MM.1S (cell line): ENCODE measurements at regions not wholly inside any gene's neighbourhood (a gene's known extent, or its start where the extent isn't known, plus 50 kb on each side); places are given as distances from the start of the nearest gene placed in this dataset.

ENCODE experiments used
- DNase-seq: peaks from one replicate; pipeline ENCODE4 v3.0.0-alpha.2; 2015
- H2AFZ ChIP-seq: fragments of 300-600 bp; sonication (generic); 2 replicates; pipeline ENCODE4 v1.6.0; 2016; ENCODE audit warnings: antibody characterized with exemption, low read length
- H3F3A ChIP-seq: fragments of 300-600 bp; sonication (generic); 2 replicates; pipeline ENCODE4 v1.6.1; 2016; ENCODE audit warnings: mild to moderate bottlenecking, antibody characterized with exemption, low read length, moderate library complexity, mixed read lengths; ENCODE audit not compliant: insufficient read depth
- H3K27ac ChIP-seq: fragments of 300-600 bp; sonication (generic); 2 replicates; pipeline ENCODE4 v1.5.1; 2016; ENCODE audit warnings: mild to moderate bottlenecking, low read length
- H3K27me3 ChIP-seq: fragments of 300-600 bp; sonication (generic); replicated peaks from 2 replicates; pipeline ENCODE4 v1.6.0; 2016; ENCODE audit warnings: low read length; ENCODE audit not compliant: insufficient read depth
- H3K36me3 ChIP-seq: fragments of 300-600 bp; sonication (generic); replicated peaks from 2 replicates; pipeline ENCODE4 v1.6.1; 2016; ENCODE audit warnings: mild to moderate bottlenecking, low read length, mixed read lengths; ENCODE audit not compliant: insufficient read depth
- H3K4me1 ChIP-seq: fragments of 300-600 bp; sonication (generic); 2 replicates; pipeline ENCODE4 v1.6.1; 2016; ENCODE audit warnings: low read length, mixed read lengths
- H3K4me2 ChIP-seq: fragments of 300-600 bp; sonication (generic); 2 replicates; pipeline ENCODE4 v1.6.0; 2016; ENCODE audit warnings: low read depth, low read length
- H3K4me3 ChIP-seq: fragments of 300-600 bp; sonication (generic); 2 replicates; pipeline ENCODE4 v1.5.1; 2016; ENCODE audit warnings: low read length, mixed read lengths
- H3K79me2 ChIP-seq: fragments of 300-600 bp; sonication (generic); 2 replicates; pipeline ENCODE4 v1.6.1; 2016; ENCODE audit warnings: mixed run types, low read length, mixed read lengths
- H3K9ac ChIP-seq: fragments of 300-600 bp; sonication (generic); 2 replicates; pipeline ENCODE4 v1.6.1; 2016; ENCODE audit warnings: low read length, mixed read lengths
- H3K9me2 ChIP-seq: fragments of 300-600 bp; sonication (generic); replicated peaks from 2 replicates; pipeline ENCODE4 v1.6.1; 2016; ENCODE audit warnings: mild to moderate bottlenecking, low read length, mixed read lengths; ENCODE audit not compliant: insufficient read depth
- H3K9me3 ChIP-seq: fragments of 300-600 bp; sonication (generic); replicated peaks from 2 replicates; pipeline ENCODE4 v1.6.1; 2016; ENCODE audit warnings: mild to moderate bottlenecking, low read length, mixed read lengths; ENCODE audit not compliant: insufficient read depth
- H4K20me1 ChIP-seq: fragments of 300-600 bp; sonication (generic); 2 replicates; pipeline ENCODE4 v1.6.1; 2016; ENCODE audit warnings: mild to moderate bottlenecking, low read length, moderate library complexity, mixed read lengths; ENCODE audit not compliant: insufficient read depth
- CTCF ChIP-seq: fragments of 300-600 bp; sonication (generic); IDR thresholded peaks from 2 replicates; pipeline ENCODE4 v1.5.1; 2016; ENCODE audit warnings: antibody characterized with exemption, low read length, mixed read lengths
- EZH2 ChIP-seq: fragments of 300-600 bp; sonication (generic); optimal IDR thresholded peaks from 2 replicates; pipeline ENCODE3; 2017; ENCODE audit warnings: low read depth, mild to moderate bottlenecking, antibody characterized with exemption, low read length, mixed read lengths
- EZH2phosphoT487 ChIP-seq: fragments of 300-600 bp; sonication (generic); IDR thresholded peaks from 2 replicates; pipeline ENCODE4 v1.6.1; 2018; ENCODE audit warnings: antibody characterized with exemption, low read length

- no peaks in the 10 kb centered on the region for H3K9me2 ChIP-seq
- peaks cover 20% of the 10 kb centered on the region for H3K4me1 ChIP-seq
- DNase-seq = no peak
- H3K4me2 ChIP-seq = no peak overlapping the region
- no peak overlapping the region for H2AFZ ChIP-seq
- TF ChIP-seq EZH2phosphoT487 (no peak), EZH2 (no peak), CTCF (no peak)
- H3K9me3 ChIP-seq = no peaks in the 10 kb centered on the region
- no peak overlapping the region for H3K4me3 ChIP-seq
- H3K27me3 ChIP-seq = no peaks in the 10 kb centered on the region
- peaks cover 15% of the 10 kb centered on the region for H3F3A ChIP-seq
- no peaks in the 10 kb centered on the region for H4K20me1 ChIP-seq
- no peak overlapping the region for H3K27ac ChIP-seq
- no peaks in the 10 kb centered on the region for H3K79me2 ChIP-seq
- H3K36me3 ChIP-seq = no peaks in the 10 kb centered on the region
- no peak overlapping the region for H3K9ac ChIP-seq
Measured at GRCh38 chr5:115433918-115434317, 110.7 kb downstream of the FEM1C start.

GRCh38 chr5:115432691-115433090, 111.9 kb downstream of the FEM1C start:
- no peak for TF ChIP-seq EZH2
- no peak for TF ChIP-seq CTCF
- no peak for TF ChIP-seq EZH2phosphoT487
- Histone ChIP-seq H3K9me3 (no peaks in the 10 kb centered on the region), H3K27me3 (no peaks in the 10 kb centered on the region), H3K79me2 (no peaks in the 10 kb centered on the region), H3K9me2 (no peaks in the 10 kb centered on the region), H4K20me1 (no peaks in the 10 kb centered on the region), H3F3A (peaks cover 15% of the 10 kb centered on the region), H3K9ac (no peak overlapping the region), H3K4me3 (no peak overlapping the region), H3K36me3 (no peaks in the 10 kb centered on the region), H3K4me2 (no peak overlapping the region), H2AFZ (no peak overlapping the region), H3K4me1 (peaks cover 20% of the 10 kb centered on the region), H3K27ac (no peak overlapping the region)
- no peak for DNase-seq

- H3K9me2 ChIP-seq = no peaks in the 10 kb centered on the region
- H3K79me2 ChIP-seq = no peaks in the 10 kb centered on the region
- TF ChIP-seq EZH2phosphoT487 = no peak
- TF ChIP-seq EZH2 = no peak
- no peak for TF ChIP-seq CTCF
- no peak overlapping the region for H3K4me3 ChIP-seq
- no peak for DNase-seq
- peaks cover 12% of the 10 kb centered on the region for H3K4me1 ChIP-seq
- no peak overlapping the region for H3K27ac ChIP-seq
- H3K4me2 ChIP-seq = no peak overlapping the region
- no peaks in the 10 kb centered on the region for H3K36me3 ChIP-seq
- no peaks in the 10 kb centered on the region for H4K20me1 ChIP-seq
- no peak overlapping the region for H3K9ac ChIP-seq
- no peaks in the 10 kb centered on the region for H3K27me3 ChIP-seq
- no peaks in the 10 kb centered on the region for H3K9me3 ChIP-seq
- peaks cover 7% of the 10 kb centered on the region for H3F3A ChIP-seq
- no peak overlapping the region for H2AFZ ChIP-seq
Measured at GRCh38 chr5:115431116-115431515, 113.5 kb downstream of the FEM1C start.
